ENCODE measurements at regions not wholly inside any gene's neighbourhood (a gene's known extent, or its start where the extent isn't known, plus 50 kb on each side); places are given as distances from the start of the nearest gene placed in this dataset.
"Not testable (repeated sequence)": the region's sequence is repeated elsewhere in the genome, so short reads cannot be mapped to it uniquely, and the experiment has no call there.

- not testable (repeated sequence) for TF ChIP-seq CTCF (conservative IDR thresholded peaks at IDR 0.05; ENCODE audit: low read length); EZH2phosphoT487 (IDR thresholded peaks at IDR 0.05; ENCODE audit: borderline replicate concordance)
Measured at GRCh38 chr2:109716596-109716995, 77.5 kb upstream of the RGPD5 start.

All from Loucy (cell line).